ENCODE measurements at regions not wholly inside any gene's neighbourhood (a gene's known extent, or its start where the extent isn't known, plus 50 kb on each side); places are given as distances from the start of the nearest gene placed in this dataset.
"Not testable (repeated sequence)": the region's sequence is repeated elsewhere in the genome, so short reads cannot be mapped to it uniquely, and the experiment has no call there.

- H3K27me3 ChIP-seq: no peaks in the 10 kb centered on the region
- TF ChIP-seq CTCF (IDR thresholded peaks at IDR 0.05) (no peak), POLR2A (IDR thresholded peaks at IDR 0.05) (no peak), EP300 (IDR thresholded peaks at IDR 0.05) (no peak), POLR2AphosphoS5 (IDR thresholded peaks at IDR 0.05) (no peak)
- no peak for ATAC-seq
- H3K4me1 ChIP-seq: no peaks in the 10 kb centered on the region
- H3K9me3 ChIP-seq: peaks cover 0 to 15% (median 0%) of the 10 kb centered on the region in 3 donors
- H3K27ac ChIP-seq: no peak overlapping the region
- no peaks in the 10 kb centered on the region for H3K36me3 ChIP-seq
- H3K4me3 ChIP-seq: no peak overlapping the region
- WGBS, 2 donors (ENCODE audit: low coverage in 1 of 2): 53 to 59% methylated on average over 6 of the region's 6 CpGs
Observed at GRCh38 chr6:98384801-98385200, 449.6 kb upstream of the POU3F2 start.

- 44 to 57% methylated on average over 1 of the region's 1 CpG for WGBS, 2 donors (ENCODE audit: low coverage in 1 of 2)
- ATAC-seq: no peak
- H3K27ac ChIP-seq: no peak overlapping the region
- no peaks in the 10 kb centered on the region for H3K4me1 ChIP-seq
- TF ChIP-seq CTCF (IDR thresholded peaks at IDR 0.05) (no peak), POLR2AphosphoS5 (IDR thresholded peaks at IDR 0.05) (no peak), EP300 (IDR thresholded peaks at IDR 0.05) (no peak), POLR2A (IDR thresholded peaks at IDR 0.05) (no peak)
- no peaks in the 10 kb centered on the region for H3K27me3 ChIP-seq
- no peak overlapping the region for H3K4me3 ChIP-seq
- H3K36me3 ChIP-seq: no peaks in the 10 kb centered on the region
- H3K9me3 ChIP-seq: no peaks in the 10 kb centered on the region
Observed at GRCh38 chr6:98395610-98396166, 438.7 kb upstream of the POU3F2 start.

GRCh38 chr6:98416027-98416426 lies 418.3 kb upstream of the POU3F2 start:
- no peak for TF ChIP-seq EP300 (IDR thresholded peaks at IDR 0.05)
- TF ChIP-seq POLR2A (IDR thresholded peaks at IDR 0.05): no peak
- TF ChIP-seq CTCF (IDR thresholded peaks at IDR 0.05): no peak
- TF ChIP-seq POLR2AphosphoS5 (IDR thresholded peaks at IDR 0.05): no peak
- H3K4me3 ChIP-seq: no peak overlapping the region
- no peak for ATAC-seq
- 32 to 40% methylated on average over 2 of the region's 2 CpGs for WGBS, 2 donors (ENCODE audit: low coverage in 1 of 2)
- H3K9me3 ChIP-seq: peaks cover 0 to 8% (median 0%) of the 10 kb centered on the region in 3 donors
- no peak overlapping the region for H3K27ac ChIP-seq
- no peaks in the 10 kb centered on the region for H3K4me1 ChIP-seq
- no peaks in the 10 kb centered on the region for H3K27me3 ChIP-seq
- no peaks in the 10 kb centered on the region for H3K36me3 ChIP-seq

GRCh38 chr6:98416497-98417158 lies 417.7 kb upstream of the POU3F2 start:
- not testable (repeated sequence) for H3K36me3 ChIP-seq, H3K27ac ChIP-seq, H3K4me3 ChIP-seq, H3K27me3 ChIP-seq, H3K9me3 ChIP-seq, H3K4me1 ChIP-seq, ATAC-seq
- WGBS, 2 donors (ENCODE audit: low coverage in 1 of 2): 100% methylated on average over 5 of the region's 30 CpGs; no CpG with 5 or more reads in 1 of the 2 donors

GRCh38 chr6:98433325-98434056 lies 400.9 kb upstream of the POU3F2 start:
- no peak for ATAC-seq
- no peaks in the 10 kb centered on the region for H3K4me1 ChIP-seq

More at GRCh38 chr6:98433325-98434056, 400.9 kb upstream of the POU3F2 start:
- WGBS, 2 donors (ENCODE audit: low coverage in 1 of 2): 75 to 86% methylated on average over 3 of the region's 3 CpGs
- no peak for TF ChIP-seq EP300 (IDR thresholded peaks at IDR 0.05)
- TF ChIP-seq POLR2AphosphoS5 (IDR thresholded peaks at IDR 0.05): no peak
- no peak for TF ChIP-seq POLR2A (IDR thresholded peaks at IDR 0.05)
- no peak for TF ChIP-seq CTCF (IDR thresholded peaks at IDR 0.05)
- Histone ChIP-seq H3K36me3 (no peaks in the 10 kb centered on the region), H3K4me3 (no peak overlapping the region), H3K27ac (no peak overlapping the region), H3K27me3 (no peaks in the 10 kb centered on the region), H3K9me3 (no peaks in the 10 kb centered on the region)

Measured in gastroesophageal sphincter (tissue), 4 donors.